CD14-positive monocyte (primary cell): ENCODE measurements at regions not wholly inside any gene's neighbourhood (a gene's known extent, or its start where the extent isn't known, plus 50 kb on each side); places are given as distances from the start of the nearest gene placed in this dataset.

ENCODE experiments used
- DNase-seq, 3 donors: peaks; one replicate each; pipeline ENCODE4 v3.0.0-alpha.2; 2011 to 2022
- H2AFZ ChIP-seq: 2 replicates; pipeline ENCODE4 v1.6.0; 2012; ENCODE audit warnings: mild to moderate bottlenecking, low read depth, low read length, inconsistent platforms; ENCODE audit not compliant: insufficient read depth, poor library complexity, severe bottlenecking
- H3K27ac ChIP-seq, 2 donors: 1 replicate in 1 of 2; 2 replicates in 1 of 2; pipeline ENCODE4 v1.5.1; 2012 to 2013; ENCODE audit warnings: low read length in 2 of 2, control low read depth in 1 of 2, inconsistent platforms in 1 of 2, low read depth in 1 of 2, mild to moderate bottlenecking in 1 of 2
- H3K27me3 ChIP-seq, 2 donors: one replicate each; pipeline versions ENCODE4 v1.6.0 to v1.6.1; 2011 to 2013; ENCODE audit warnings: low read length in 2 of 2; ENCODE audit not compliant: control insufficient read depth in 2 of 2, insufficient read depth in 2 of 2
- H3K36me3 ChIP-seq, 2 donors: replicated peaks in 1 of 2; 1 replicate in 1 of 2; 2 replicates in 1 of 2; pipeline versions ENCODE4 v1.5.1 to v1.6.1; 2012 to 2013; ENCODE audit warnings: low read length in 2 of 2, control low read depth in 1 of 2, inconsistent platforms in 1 of 2, mild to moderate bottlenecking in 1 of 2; ENCODE audit not compliant: insufficient read depth in 2 of 2, control insufficient read depth in 1 of 2
- H3K4me1 ChIP-seq, 2 donors: 1 replicate in 1 of 2; 2 replicates in 1 of 2; pipeline versions ENCODE4 v1.5.1 to v1.6.1; 2012 to 2013; ENCODE audit warnings: low read length in 2 of 2, control low read depth in 1 of 2, inconsistent platforms in 1 of 2, mild to moderate bottlenecking in 1 of 2, moderate library complexity in 1 of 2; ENCODE audit not compliant: insufficient read depth in 2 of 2, control insufficient read depth in 1 of 2
- H3K4me2 ChIP-seq: replicated peaks from 2 replicates; pipeline ENCODE3; 2012; ENCODE audit warnings: low read length, moderate library complexity, mild to moderate bottlenecking; ENCODE audit not compliant: poor library complexity, severe bottlenecking; ENCODE audit errors: extremely low read depth
- H3K4me3 ChIP-seq, 3 experiments: fragments of 200-600 bp in 1 of 3; sonication (generic) in 1 of 3; replicated peaks in 1 of 3; 1 replicate in 2 of 3; 2 replicates in 1 of 3; pipeline ENCODE4 v1.5.1; 2011 to 2013; ENCODE audit warnings: low read length in 3 of 3, mild to moderate bottlenecking in 3 of 3, control low read depth in 2 of 3, low read depth in 2 of 3, inconsistent platforms in 1 of 3, moderate library complexity in 1 of 3
- H3K79me2 ChIP-seq: 2 replicates; pipeline ENCODE4 v1.6.0; 2012; ENCODE audit warnings: mild to moderate bottlenecking, control low read depth, inconsistent platforms, low read length, moderate library complexity; ENCODE audit not compliant: insufficient read depth
- H3K9ac ChIP-seq: 2 replicates; pipeline ENCODE4 v1.6.0; 2017; ENCODE audit warnings: low read length, mild to moderate bottlenecking; ENCODE audit not compliant: insufficient read depth, poor library complexity, severe bottlenecking
- H3K9me3 ChIP-seq, 2 donors: replicated peaks in 1 of 2; 1 replicate in 1 of 2; 2 replicates in 1 of 2; pipeline versions ENCODE4 v1.5.1 to v1.6.1; 2012 to 2013; ENCODE audit warnings: low read length in 2 of 2, control low read depth in 1 of 2; ENCODE audit not compliant: control insufficient read depth in 1 of 2, insufficient read depth in 1 of 2
- H4K20me1 ChIP-seq: 2 replicates; pipeline ENCODE4 v1.6.0; 2012; ENCODE audit warnings: mild to moderate bottlenecking, low read length, control low read depth, moderate library complexity; ENCODE audit not compliant: insufficient read depth
- H3K27ac Mint-ChIP-seq, 7 donors: one replicate each; pipeline ENCODE4 v1.8.0; 2020; ENCODE audit warnings: mild to moderate bottlenecking in 7 of 7, mixed read lengths in 7 of 7, moderate library complexity in 6 of 7, inconsistent platforms in 2 of 7
- H3K27me3 Mint-ChIP-seq, 3 donors: one replicate each; pipeline ENCODE4 v1.8.0; 2021 to 2022; ENCODE audit warnings: low read depth in 3 of 3, mild to moderate bottlenecking in 3 of 3, mixed read lengths in 3 of 3, moderate library complexity in 3 of 3, inconsistent platforms in 1 of 3
- H3K36me3 Mint-ChIP-seq, 2 donors: one replicate each; pipeline ENCODE4 v1.8.0; 2020; ENCODE audit warnings: mixed read lengths in 2 of 2, inconsistent platforms in 1 of 2, mild to moderate bottlenecking in 1 of 2
- H3K4me1 Mint-ChIP-seq: one replicate; pipeline ENCODE4 v1.8.0; 2020; ENCODE audit warnings: mild to moderate bottlenecking, mixed read lengths
- H3K4me3 Mint-ChIP-seq, 2 donors: one replicate each; pipeline ENCODE4 v1.8.0; 2020; ENCODE audit warnings: mild to moderate bottlenecking in 2 of 2, mixed read lengths in 2 of 2, moderate library complexity in 1 of 2
- H3K9me3 Mint-ChIP-seq, 7 donors: one replicate each; pipeline ENCODE4 v1.8.0; 2020 to 2022; ENCODE audit warnings: mixed read lengths in 7 of 7, mild to moderate bottlenecking in 6 of 7, moderate library complexity in 6 of 7, inconsistent platforms in 2 of 7
- CTCF ChIP-seq: fragments of 200-600 bp; IDR thresholded peaks from one replicate; pipeline ENCODE4 v1.8.0; 2022; ENCODE audit warnings: antibody characterized with exemption, mild to moderate bottlenecking
- WGBS: methylation state at CpG from one replicate; pipeline ENCODE4 v1.1.5; 2013; ENCODE audit warnings: missing lambda C conversion rate; ENCODE audit not compliant: insufficient coverage; 5-methylcytosine and 5-hydroxymethylcytosine counted together
- intact Hi-C, 2 donors: fragments of 100-400 bp; cut with micrococcal nuclease; formaldehyde crosslinking; loops; one replicate each; pipeline versions ENCODE4 v1.15.0 to v1.15.1; 2023

GRCh38 chr6:97867177-97867576 lies 584.2 kb upstream of the MMS22L start:
- Mint-ChIP-seq H3K4me1 (no peaks in the 10 kb centered on the region), H3K9me3 (peaks cover 0 to 2% (median 0%) of the 10 kb centered on the region in 7 donors), H3K4me3 (no peak overlapping the region), H3K27me3 (peaks cover 0 to 2% (median 0%) of the 10 kb centered on the region in 3 donors), H3K36me3 (no peaks in the 10 kb centered on the region), H3K27ac (no peak overlapping the region)
- Histone ChIP-seq H3K27ac (no peak overlapping the region), H3K9ac (no peak overlapping the region), H3K27me3 (no peaks in the 10 kb centered on the region), H3K9me3 (no peaks in the 10 kb centered on the region), H3K4me1 (no peaks in the 10 kb centered on the region), H3K4me2 (no peak overlapping the region), H4K20me1 (no peaks in the 10 kb centered on the region), H3K4me3 (no peak overlapping the region), H3K79me2 (no peaks in the 10 kb centered on the region), H3K36me3 (no peaks in the 10 kb centered on the region), H2AFZ (no peak overlapping the region)
- intact Hi-C loops = no loop called here
- TF ChIP-seq CTCF = no peak
- WGBS = no CpG with 5 or more reads among the region's 2 CpGs
- DNase-seq = no peak

GRCh38 chr6:97870273-97870672 lies 587.3 kb upstream of the MMS22L start:
- Mint-ChIP-seq H3K4me1 (no peaks in the 10 kb centered on the region), H3K27ac (no peak overlapping the region), H3K9me3 (no peaks in the 10 kb centered on the region), H3K36me3 (no peaks in the 10 kb centered on the region), H3K27me3 (no peaks in the 10 kb centered on the region), H3K4me3 (no peak overlapping the region)
- no peak overlapping the region for H3K9ac ChIP-seq
- no peaks in the 10 kb centered on the region for H3K9me3 ChIP-seq
- H3K27ac ChIP-seq = no peak overlapping the region
- no peaks in the 10 kb centered on the region for H3K27me3 ChIP-seq
- H3K4me1 ChIP-seq = no peaks in the 10 kb centered on the region
- H3K79me2 ChIP-seq = no peaks in the 10 kb centered on the region
- no peak for DNase-seq
- 67% methylated on average over 1 of the region's 1 CpG for WGBS
- H3K4me2 ChIP-seq = no peak overlapping the region
- H2AFZ ChIP-seq = no peak overlapping the region
- no peaks in the 10 kb centered on the region for H3K36me3 ChIP-seq
- no peaks in the 10 kb centered on the region for H4K20me1 ChIP-seq
- TF ChIP-seq CTCF = no peak
- intact Hi-C loops = no loop called here
- no peak overlapping the region for H3K4me3 ChIP-seq
